HG02973 (cell line): ENCODE measurements at regions not wholly inside any gene's neighbourhood (a gene's known extent, or its start where the extent isn't known, plus 50 kb on each side); places are given as distances from the start of the nearest gene placed in this dataset.
"Not testable (repeated sequence)": the region's sequence is repeated elsewhere in the genome, so short reads cannot be mapped to it uniquely, and the experiment has no call there.

Source experiments
- ATAC-seq: cut with Tn5 transposase; IDR thresholded peaks from one replicate; pipeline ENCODE4 v1.9.1; 2021; ENCODE audit warnings: moderate library complexity; ENCODE audit not compliant: unreplicated experiment

- no peak for ATAC-seq
These were observed 89.4 kb upstream of the C1orf174 start for GRCh38 chr1:3989465-3989864.

GRCh38 chr1:3992103-3992556 is 92.1 kb upstream of the C1orf174 start:
- ATAC-seq: no peak

- ATAC-seq: no peak
These were observed 92.7 kb upstream of the C1orf174 start for GRCh38 chr1:3992746-3993145.

GRCh38 chr1:3993619-3994375 is 93.7 kb upstream of the C1orf174 start:
- no peak for ATAC-seq

- ATAC-seq: no peak
These were observed 95.2 kb upstream of the C1orf174 start for GRCh38 chr1:3995141-3995780.

- no peak for ATAC-seq
These were observed 97.0 kb upstream of the C1orf174 start for GRCh38 chr1:3996846-3997705.

GRCh38 chr1:3998086-3998485 is 98.0 kb upstream of the C1orf174 start:
- no peak for ATAC-seq

- not testable (repeated sequence) for ATAC-seq
These were observed 99.4 kb upstream of the C1orf174 start for GRCh38 chr1:3999514-3999913.

- no peak for ATAC-seq
These were observed 100.1 kb upstream of the C1orf174 start for GRCh38 chr1:3999941-4000735.

- ATAC-seq: no peak
These were observed 100.8 kb upstream of the C1orf174 start for GRCh38 chr1:4000811-4001251.

- ATAC-seq: no peak
These were observed 101.4 kb upstream of the C1orf174 start for GRCh38 chr1:4001461-4001860.

- ATAC-seq: no peak
These were observed 102.0 kb upstream of the C1orf174 start for GRCh38 chr1:4002061-4002521.

- ATAC-seq: no peak
These were observed 102.7 kb upstream of the C1orf174 start for GRCh38 chr1:4002741-4003140.

GRCh38 chr1:4003846-4004505 is 103.9 kb upstream of the C1orf174 start:
- no peak for ATAC-seq

GRCh38 chr1:4004635-4005430 is 104.8 kb upstream of the C1orf174 start:
- ATAC-seq: no peak

GRCh38 chr1:4005431-4005830 is 105.4 kb upstream of the C1orf174 start:
- ATAC-seq: no peak

GRCh38 chr1:4006676-4007374 is 106.8 kb upstream of the C1orf174 start:
- ATAC-seq: no peak

- no peak for ATAC-seq
These were observed 110.2 kb upstream of the C1orf174 start for GRCh38 chr1:4010284-4010683.
